Progenitor cell of endocrine pancreas (in vitro differentiated cells): ENCODE measurements at regions not wholly inside any gene's neighbourhood (a gene's known extent, or its start where the extent isn't known, plus 50 kb on each side); places are given as distances from the start of the nearest gene placed in this dataset.

Experiments used
- DNase-seq: peaks from one replicate; pipeline ENCODE4 v3.0.0; 2021; ENCODE audit warnings: low spot score; ENCODE audit not compliant: unreplicated experiment
- H3K27ac Mint-ChIP-seq: 2 replicates; pipeline ENCODE4 v1.8.0; 2021; ENCODE audit warnings: mild to moderate bottlenecking, moderate library complexity, mixed read lengths
- H3K27me3 Mint-ChIP-seq: 2 replicates; pipeline ENCODE4 v1.8.0; 2021; ENCODE audit warnings: mixed read lengths
- H3K36me3 Mint-ChIP-seq: 2 replicates; pipeline ENCODE4 v1.8.0; 2022; ENCODE audit warnings: mixed read lengths; ENCODE audit not compliant: insufficient read depth
- H3K4me1 Mint-ChIP-seq: 2 replicates; pipeline ENCODE4 v1.8.0; 2021; ENCODE audit warnings: low read depth, mixed read lengths
- H3K4me3 Mint-ChIP-seq: 2 replicates; pipeline ENCODE4 v1.8.0; 2021; ENCODE audit warnings: low read depth, mild to moderate bottlenecking, moderate library complexity, mixed read lengths
- H3K9me3 Mint-ChIP-seq: 2 replicates; pipeline ENCODE4 v1.8.0; 2021; ENCODE audit warnings: low read depth, mixed read lengths
- TF ChIP-seq, protein P1 (sequence below): fragments of 200-600 bp; sonication (generic); IDR thresholded peaks from one replicate; pipeline ENCODE4 v1.5.0; 2021; ENCODE audit warnings: antibody characterized with exemption, mild to moderate bottlenecking; ENCODE audit not compliant: unreplicated experiment

DNA sequence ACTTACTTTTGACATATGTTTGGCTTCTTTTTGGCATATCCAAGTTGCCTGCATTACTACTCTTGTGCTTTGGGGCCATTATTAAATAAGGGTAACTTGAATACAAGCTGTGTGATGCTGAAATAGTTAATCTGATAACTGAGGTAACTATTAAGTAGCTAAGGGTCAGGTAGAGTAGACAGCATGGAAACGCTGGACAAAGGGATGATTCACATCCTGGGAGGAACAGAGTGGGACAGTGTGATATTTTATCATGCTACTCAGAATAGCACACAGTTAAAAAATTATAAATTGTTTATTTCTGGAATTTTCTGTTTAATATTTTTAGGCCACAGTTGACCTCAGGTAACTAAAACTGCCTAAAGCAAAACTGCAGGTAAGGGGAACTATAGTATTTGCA is 483.9 kb downstream of the RFPL4B start:
- TF ChIP-seq, protein P1, sequence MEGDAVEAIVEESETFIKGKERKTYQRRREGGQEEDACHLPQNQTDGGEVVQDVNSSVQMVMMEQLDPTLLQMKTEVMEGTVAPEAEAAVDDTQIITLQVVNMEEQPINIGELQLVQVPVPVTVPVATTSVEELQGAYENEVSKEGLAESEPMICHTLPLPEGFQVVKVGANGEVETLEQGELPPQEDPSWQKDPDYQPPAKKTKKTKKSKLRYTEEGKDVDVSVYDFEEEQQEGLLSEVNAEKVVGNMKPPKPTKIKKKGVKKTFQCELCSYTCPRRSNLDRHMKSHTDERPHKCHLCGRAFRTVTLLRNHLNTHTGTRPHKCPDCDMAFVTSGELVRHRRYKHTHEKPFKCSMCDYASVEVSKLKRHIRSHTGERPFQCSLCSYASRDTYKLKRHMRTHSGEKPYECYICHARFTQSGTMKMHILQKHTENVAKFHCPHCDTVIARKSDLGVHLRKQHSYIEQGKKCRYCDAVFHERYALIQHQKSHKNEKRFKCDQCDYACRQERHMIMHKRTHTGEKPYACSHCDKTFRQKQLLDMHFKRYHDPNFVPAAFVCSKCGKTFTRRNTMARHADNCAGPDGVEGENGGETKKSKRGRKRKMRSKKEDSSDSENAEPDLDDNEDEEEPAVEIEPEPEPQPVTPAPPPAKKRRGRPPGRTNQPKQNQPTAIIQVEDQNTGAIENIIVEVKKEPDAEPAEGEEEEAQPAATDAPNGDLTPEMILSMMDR: no peak
- H3K36me3 Mint-ChIP-seq: no peaks in the 10 kb centered on the region
- no peak overlapping the region for H3K4me3 Mint-ChIP-seq
- no peak for DNase-seq
- H3K4me1 Mint-ChIP-seq: no peaks in the 10 kb centered on the region
- H3K27me3 Mint-ChIP-seq: no peaks in the 10 kb centered on the region
- H3K27ac Mint-ChIP-seq: no peak overlapping the region
- no peaks in the 10 kb centered on the region for H3K9me3 Mint-ChIP-seq

DNA sequence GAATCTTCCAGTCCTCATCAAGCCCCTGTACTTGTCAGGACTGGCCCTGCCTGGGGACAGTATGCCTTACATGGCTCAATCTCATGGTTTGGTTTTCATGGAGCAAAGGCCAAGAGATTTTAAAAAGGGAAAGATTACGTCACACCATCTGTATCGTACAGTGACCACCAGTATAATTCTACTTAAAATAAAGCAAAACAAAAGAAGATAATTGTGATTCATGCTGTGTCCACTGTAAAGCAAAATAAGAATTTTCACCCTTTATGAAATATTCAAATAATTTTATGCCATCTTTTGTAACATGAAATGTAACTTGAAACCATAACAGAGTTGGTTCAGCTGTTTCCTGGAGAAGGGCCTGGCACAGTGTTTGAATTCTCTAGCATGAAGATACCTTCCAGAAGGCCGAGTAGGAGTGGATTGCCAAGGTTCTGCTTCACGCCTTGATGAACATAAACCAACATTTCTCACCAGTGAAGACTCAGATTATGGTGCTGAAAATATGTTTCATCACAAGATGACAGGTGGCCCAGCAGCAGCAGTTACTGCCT is 486.5 kb downstream of the RFPL4B start:
- Mint-ChIP-seq H3K4me1 (no peaks in the 10 kb centered on the region), H3K36me3 (no peaks in the 10 kb centered on the region), H3K27me3 (no peaks in the 10 kb centered on the region), H3K9me3 (no peaks in the 10 kb centered on the region), H3K27ac (no peak overlapping the region), H3K4me3 (no peak overlapping the region)
- TF ChIP-seq, protein P1: no peak
- DNase-seq: no peak

- TF ChIP-seq, protein P1: no peak
- Mint-ChIP-seq H3K4me3 (no peak overlapping the region), H3K27ac (no peak overlapping the region), H3K36me3 (no peaks in the 10 kb centered on the region), H3K27me3 (no peaks in the 10 kb centered on the region), H3K9me3 (no peaks in the 10 kb centered on the region), H3K4me1 (no peaks in the 10 kb centered on the region)
- DNase-seq: no peak
These were observed 487.9 kb downstream of the RFPL4B start for GRCh38 chr6:112835078-112835477.

- Mint-ChIP-seq H3K4me3 (no peak overlapping the region), H3K27me3 (no peaks in the 10 kb centered on the region), H3K36me3 (no peaks in the 10 kb centered on the region), H3K27ac (no peak overlapping the region), H3K4me1 (no peaks in the 10 kb centered on the region), H3K9me3 (peaks cover 4% of the 10 kb centered on the region)
- TF ChIP-seq, protein P1: no peak
- DNase-seq: no peak
These were observed 492.4 kb downstream of the RFPL4B start for GRCh38 chr6:112839525-112839961.

DNA sequence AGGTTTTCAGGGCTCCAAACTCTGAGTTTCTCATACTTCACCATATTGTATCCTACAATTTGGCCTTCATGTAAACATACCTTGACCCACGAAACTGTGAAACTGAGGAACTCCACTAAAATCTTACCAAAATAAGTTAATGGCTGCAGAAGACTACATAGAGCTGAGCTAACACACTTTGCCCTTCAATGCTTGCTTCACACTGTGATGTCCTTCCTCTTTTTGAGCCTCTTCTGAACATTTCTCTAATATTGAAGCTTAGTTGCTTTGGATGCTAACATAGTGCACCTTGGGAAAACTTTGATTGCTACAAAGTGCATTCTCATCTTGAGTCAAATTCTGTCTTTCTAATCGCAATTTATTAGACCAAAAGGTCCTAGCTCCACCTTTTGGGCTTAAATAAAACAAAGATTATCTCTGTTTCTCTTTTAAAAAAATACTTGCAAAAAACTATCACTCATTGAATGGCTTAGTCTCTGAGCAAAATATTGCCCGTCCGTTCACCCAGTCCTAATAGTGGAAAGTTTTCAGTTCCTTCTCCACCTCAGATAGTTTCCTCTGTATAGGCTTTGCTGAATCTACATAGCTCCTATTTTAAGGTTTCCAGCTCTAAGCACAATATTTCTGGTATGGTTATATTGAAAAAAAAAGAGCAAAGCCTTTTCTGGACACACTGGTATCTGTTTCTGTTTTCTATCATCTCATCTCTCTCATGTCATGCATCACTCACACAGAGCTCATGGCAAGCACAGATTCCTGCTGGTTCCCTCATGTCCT is 494.6 kb downstream of the RFPL4B start:
- TF ChIP-seq, protein P1: no peak
- Mint-ChIP-seq H3K4me1 (no peaks in the 10 kb centered on the region), H3K9me3 (peaks cover 4% of the 10 kb centered on the region), H3K27ac (no peak overlapping the region), H3K36me3 (no peaks in the 10 kb centered on the region), H3K4me3 (no peak overlapping the region), H3K27me3 (no peaks in the 10 kb centered on the region)
- no peak for DNase-seq
